Trophoblast cell (in vitro differentiated cells and primary cell): ENCODE measurements at regions not wholly inside any gene's neighbourhood (a gene's known extent, or its start where the extent isn't known, plus 50 kb on each side); places are given as distances from the start of the nearest gene placed in this dataset.

ENCODE experiments used
- DNase-seq, 2 donors: peaks; one replicate each; pipeline ENCODE4 v3.0.0-alpha.2; 2016
- H2AFZ ChIP-seq: 2 replicates; pipeline ENCODE4 v1.6.1; 2013; ENCODE audit warnings: low read length, moderate library complexity, mild to moderate bottlenecking; ENCODE audit not compliant: insufficient read depth, poor library complexity
- H2AK5ac ChIP-seq: 2 replicates; pipeline ENCODE4 v1.6.1; 2013; ENCODE audit warnings: mild to moderate bottlenecking, low read length
- H2BK120ac ChIP-seq: 2 replicates; pipeline ENCODE4 v1.6.1; 2013; ENCODE audit warnings: low read length, mild to moderate bottlenecking, moderate library complexity; ENCODE audit not compliant: insufficient read depth, poor library complexity
- H2BK12ac ChIP-seq: 2 replicates; pipeline ENCODE4 v1.6.1; 2013; ENCODE audit warnings: mild to moderate bottlenecking, low read length, moderate library complexity
- H2BK5ac ChIP-seq: 2 replicates; pipeline ENCODE4 v1.6.1; 2013; ENCODE audit warnings: low read length, low read depth, moderate library complexity, mild to moderate bottlenecking; ENCODE audit not compliant: poor library complexity
- H3K14ac ChIP-seq: 2 replicates; pipeline ENCODE4 v1.6.1; 2013; ENCODE audit warnings: mild to moderate bottlenecking, low read length
- H3K18ac ChIP-seq: 2 replicates; pipeline ENCODE4 v1.6.1; 2013; ENCODE audit warnings: mild to moderate bottlenecking, low read length
- H3K23ac ChIP-seq: 2 replicates; pipeline ENCODE4 v1.6.1; 2013; ENCODE audit warnings: low read length
- H3K27ac ChIP-seq: 2 replicates; pipeline ENCODE4 v1.5.1; 2013; ENCODE audit warnings: low read depth, mild to moderate bottlenecking, inconsistent platforms, low read length, moderate library complexity
- H3K27me3 ChIP-seq: 2 replicates; pipeline ENCODE4 v1.6.1; 2013; ENCODE audit warnings: inconsistent platforms, mild to moderate bottlenecking, low read length, moderate library complexity; ENCODE audit not compliant: insufficient read depth
- H3K36me3 ChIP-seq, 2 experiments: 1 replicate in 1 of 2; 2 replicates in 1 of 2; pipeline ENCODE4 v1.6.1; 2013; ENCODE audit warnings: low read length in 2 of 2, mild to moderate bottlenecking in 2 of 2, moderate library complexity in 1 of 2; ENCODE audit not compliant: insufficient read depth in 2 of 2, control insufficient read depth in 1 of 2
- H3K4ac ChIP-seq: 2 replicates; pipeline ENCODE4 v1.6.1; 2013; ENCODE audit warnings: low read depth, mild to moderate bottlenecking, low read length, moderate library complexity
- H3K4me1 ChIP-seq, 2 experiments: 1 replicate in 1 of 2; 2 replicates in 1 of 2; pipeline ENCODE4 v1.6.1; 2013; ENCODE audit warnings: low read length in 2 of 2, mild to moderate bottlenecking in 2 of 2, moderate library complexity in 1 of 2; ENCODE audit not compliant: insufficient read depth in 2 of 2, control insufficient read depth in 1 of 2
- H3K4me2 ChIP-seq: 2 replicates; pipeline ENCODE4 v1.6.1; 2013; ENCODE audit warnings: inconsistent platforms, mild to moderate bottlenecking, low read length, moderate library complexity
- H3K4me3 ChIP-seq: 2 replicates; pipeline ENCODE4 v1.5.1; 2013; ENCODE audit warnings: mild to moderate bottlenecking, low read depth, low read length, inconsistent platforms
- H3K79me1 ChIP-seq: one replicate; pipeline ENCODE4 v1.6.1; 2013; ENCODE audit warnings: low read length
- H3K79me2 ChIP-seq: 2 replicates; pipeline ENCODE4 v1.6.1; 2013; ENCODE audit warnings: low read length, mild to moderate bottlenecking; ENCODE audit not compliant: control insufficient read depth, insufficient read depth, poor library complexity
- H3K9ac ChIP-seq: 2 replicates; pipeline ENCODE4 v1.6.1; 2013; ENCODE audit warnings: mild to moderate bottlenecking, low read length
- H3K9me3 ChIP-seq: 2 replicates; pipeline ENCODE4 v1.6.1; 2013; ENCODE audit warnings: low read depth, mild to moderate bottlenecking, control low read depth, inconsistent platforms, low read length; ENCODE audit not compliant: insufficient read depth
- H4K12ac ChIP-seq: 2 replicates; pipeline ENCODE4 v1.6.1; 2013; ENCODE audit warnings: low read depth, mild to moderate bottlenecking, low read length, moderate library complexity
- H4K8ac ChIP-seq: 2 replicates; pipeline ENCODE4 v1.6.1; 2013; ENCODE audit warnings: low read depth, mild to moderate bottlenecking, low read length, moderate library complexity
- H4K91ac ChIP-seq: one replicate; pipeline ENCODE4 v1.6.1; 2013; ENCODE audit warnings: low read depth, mild to moderate bottlenecking, low read length, moderate library complexity
- WGBS: extraction: QIAGEN DNeasy Blood & Tissue Kit; methylation state at CpG from one replicate; pipeline ENCODE4 v1.1.7; 2013; ENCODE audit warnings: missing lambda C conversion rate; ENCODE audit not compliant: insufficient read length, insufficient coverage; ENCODE audit errors: extremely low coverage; 5-methylcytosine and 5-hydroxymethylcytosine counted together

GRCh38 chr3:46141813-46142212 is 66.3 kb downstream of the CCR1 start:
- no peak overlapping the region for H2BK5ac ChIP-seq
- no peak overlapping the region for H3K4ac ChIP-seq
- H2BK12ac ChIP-seq: no peak overlapping the region
- peaks cover 3% of the 10 kb centered on the region for H3K79me1 ChIP-seq
- H2AFZ ChIP-seq: no peak overlapping the region
- no peaks in the 10 kb centered on the region for H3K9me3 ChIP-seq
- H3K4me1 ChIP-seq: peaks cover 3 to 7% of the 10 kb centered on the region in 2 experiments
- no CpG with 5 or more reads among the region's 9 CpGs for WGBS
- H3K9ac ChIP-seq: no peak overlapping the region
- no peak overlapping the region for H3K23ac ChIP-seq
- no peak overlapping the region for H3K18ac ChIP-seq
- H3K4me2 ChIP-seq: no peak overlapping the region
- H3K4me3 ChIP-seq: no peak overlapping the region
- no peak overlapping the region for H4K8ac ChIP-seq
- no peaks in the 10 kb centered on the region for H3K36me3 ChIP-seq
- no peak for DNase-seq
- no peak overlapping the region for H3K27ac ChIP-seq
- H3K14ac ChIP-seq: no peak overlapping the region
- no peaks in the 10 kb centered on the region for H3K79me2 ChIP-seq
- H4K12ac ChIP-seq: no peak overlapping the region
- no peak overlapping the region for H2BK120ac ChIP-seq
- H2AK5ac ChIP-seq: no peak overlapping the region
- no peak overlapping the region for H4K91ac ChIP-seq
- H3K27me3 ChIP-seq: no peaks in the 10 kb centered on the region

DNA sequence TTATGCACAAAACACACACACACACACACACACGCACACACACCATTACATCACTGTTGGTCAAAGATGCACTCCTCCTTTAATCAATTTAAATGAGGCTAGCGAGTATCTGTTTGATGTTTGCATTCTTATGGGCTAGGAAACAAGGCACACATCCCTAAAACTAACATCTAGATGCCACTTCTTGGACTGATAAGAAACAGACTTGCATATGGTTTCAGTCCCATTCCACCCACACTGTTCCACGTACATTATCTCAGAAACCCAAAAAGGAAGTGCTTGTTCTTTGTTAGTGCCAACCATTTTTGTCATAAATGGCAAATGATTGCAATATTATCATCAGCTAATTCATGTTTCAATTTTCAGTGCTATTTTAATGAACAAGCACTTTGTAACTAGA is 69.5 kb downstream of the CCR1 start:
- Histone ChIP-seq H3K4me3 (no peak overlapping the region), H3K9ac (no peak overlapping the region), H3K79me1 (peaks cover 3% of the 10 kb centered on the region), H3K9me3 (no peaks in the 10 kb centered on the region), H3K4me1 (peaks cover 3 to 8% of the 10 kb centered on the region in 2 experiments), H2AK5ac (no peak overlapping the region), H3K4me2 (no peak overlapping the region), H2AFZ (no peak overlapping the region), H2BK120ac (no peak overlapping the region), H3K14ac (no peak overlapping the region), H3K18ac (no peak overlapping the region), H4K91ac (no peak overlapping the region), H4K12ac (no peak overlapping the region), H3K4ac (no peak overlapping the region), H2BK5ac (no peak overlapping the region), H4K8ac (no peak overlapping the region), H3K79me2 (no peaks in the 10 kb centered on the region), H3K23ac (no peak overlapping the region), H3K36me3 (no peaks in the 10 kb centered on the region), H3K27ac (no peak overlapping the region), H3K27me3 (no peaks in the 10 kb centered on the region), H2BK12ac (no peak overlapping the region)
- no CpG with 5 or more reads among the region's 3 CpGs for WGBS
- no peak for DNase-seq

DNA sequence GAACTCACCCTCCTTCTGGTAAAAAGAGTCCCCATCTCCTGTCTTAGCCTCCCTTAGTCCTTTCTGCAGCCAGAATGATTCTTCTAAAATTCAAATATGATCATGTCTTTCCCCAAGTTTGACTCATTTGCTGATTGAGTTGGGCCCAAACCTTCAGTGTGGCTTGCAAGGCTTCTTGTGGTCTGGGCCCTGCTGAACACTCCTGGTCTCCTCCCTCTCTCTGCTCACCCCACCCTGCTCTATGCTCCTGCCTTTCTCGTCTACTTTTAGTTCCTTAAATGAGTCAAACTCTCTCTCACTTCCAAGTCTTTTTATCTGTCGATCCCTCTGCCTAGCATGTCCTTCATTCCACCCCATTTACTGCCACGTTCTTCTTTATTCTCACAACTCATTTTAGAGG is 72.6 kb downstream of the CCR1 start:
- no peak overlapping the region for H3K14ac ChIP-seq
- H3K18ac ChIP-seq: no peak overlapping the region
- H4K91ac ChIP-seq: no peak overlapping the region
- no peak overlapping the region for H3K4ac ChIP-seq
- H3K23ac ChIP-seq: no peak overlapping the region
- no peaks in the 10 kb centered on the region for H3K27me3 ChIP-seq
- H3K27ac ChIP-seq: no peak overlapping the region
- H2BK120ac ChIP-seq: no peak overlapping the region
- H4K8ac ChIP-seq: no peak overlapping the region
- no peak overlapping the region for H3K4me3 ChIP-seq
- no peak for DNase-seq
- no CpG with 5 or more reads among the region's 3 CpGs for whole genome bisulfite sequencing
- no peak overlapping the region for H2AK5ac ChIP-seq
- H2BK12ac ChIP-seq: peak overlapping the region; percentile 4
- H3K9ac ChIP-seq: no peak overlapping the region
- H3K79me1 ChIP-seq: peaks cover 6% of the 10 kb centered on the region
- H3K4me2 ChIP-seq: no peak overlapping the region
- H3K36me3 ChIP-seq: no peaks in the 10 kb centered on the region
- H3K4me1 ChIP-seq: peaks cover 0 to 7% of the 10 kb centered on the region in 2 experiments
- no peaks in the 10 kb centered on the region for H3K79me2 ChIP-seq
- H2AFZ ChIP-seq: no peak overlapping the region
- no peak overlapping the region for H2BK5ac ChIP-seq
- H3K9me3 ChIP-seq: no peaks in the 10 kb centered on the region
- H4K12ac ChIP-seq: no peak overlapping the region

DNA sequence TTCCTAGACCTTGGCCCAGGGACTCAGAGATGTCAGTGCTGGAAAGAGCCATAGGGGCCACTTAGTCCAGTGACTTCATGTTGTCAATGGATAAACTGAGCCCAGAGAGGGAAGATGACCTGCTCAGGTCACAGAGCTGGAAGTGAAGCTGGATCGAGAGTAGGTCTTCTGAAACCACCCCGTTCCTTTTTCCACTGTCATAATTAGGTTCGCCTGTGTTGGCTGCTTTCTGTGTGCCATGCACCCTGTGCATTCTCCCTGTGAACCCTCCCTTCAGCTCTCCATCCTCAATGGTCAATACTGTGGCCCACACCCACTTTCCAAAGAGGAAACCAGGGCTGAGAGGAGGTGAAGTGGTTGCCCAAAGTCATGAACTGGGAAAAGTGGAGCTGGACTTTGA is 74.8 kb downstream of the CCR1 start:
- Histone ChIP-seq H2AFZ (no peak overlapping the region), H4K12ac (no peak overlapping the region), H3K36me3 (no peaks in the 10 kb centered on the region), H2AK5ac (peak overlapping the region; percentile 18), H2BK5ac (no peak overlapping the region), H3K14ac (peak overlapping the region; percentile 32), H3K27me3 (no peaks in the 10 kb centered on the region), H3K4me1 (peaks cover 0 to 7% of the 10 kb centered on the region in 2 experiments), H3K4me3 (no peak overlapping the region), H3K79me1 (peaks cover 15% of the 10 kb centered on the region), H3K4ac (no peak overlapping the region), H3K27ac (no peak overlapping the region), H3K79me2 (no peaks in the 10 kb centered on the region), H3K23ac (no peak overlapping the region), H3K4me2 (no peak overlapping the region), H3K9me3 (no peaks in the 10 kb centered on the region), H4K8ac (no peak overlapping the region), H3K18ac (no peak overlapping the region), H3K9ac (no peak overlapping the region), H2BK12ac (peak overlapping the region; percentile 8), H2BK120ac (no peak overlapping the region), H4K91ac (peak overlapping the region; percentile 39)
- WGBS: no CpG with 5 or more reads among the region's 3 CpGs
- DNase-seq: no peak
